GM21825 (cell line): ENCODE measurements at regions not wholly inside any gene's neighbourhood (a gene's known extent, or its start where the extent isn't known, plus 50 kb on each side); places are given as distances from the start of the nearest gene placed in this dataset.

Source experiments
- ATAC-seq: cut with Tn5 transposase; IDR thresholded peaks from one replicate; pipeline ENCODE4 v1.9.1; 2021; ENCODE audit warnings: mild to moderate bottlenecking, moderate library complexity; ENCODE audit not compliant: unreplicated experiment

DNA sequence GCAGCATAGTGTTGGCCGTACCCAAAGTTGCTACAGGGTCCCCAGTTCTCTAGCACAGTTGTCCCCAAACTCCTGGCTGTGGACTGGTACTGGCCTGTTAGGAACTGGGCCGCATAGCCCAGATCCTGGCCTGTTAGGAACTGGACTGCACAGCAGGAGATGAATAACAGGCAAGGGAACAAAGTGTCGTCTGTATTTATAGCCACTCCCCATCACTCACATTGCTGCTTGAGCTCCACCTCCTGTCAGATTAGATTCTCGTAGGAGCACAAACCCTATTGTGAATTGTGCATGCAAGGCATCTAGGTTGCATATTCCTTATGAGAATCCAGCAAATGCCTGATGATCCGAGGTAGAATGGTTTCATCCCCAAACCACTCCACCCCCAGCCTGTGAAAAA lies 604.0 kb upstream of the LMCD1 start:
- ATAC-seq: no peak

DNA sequence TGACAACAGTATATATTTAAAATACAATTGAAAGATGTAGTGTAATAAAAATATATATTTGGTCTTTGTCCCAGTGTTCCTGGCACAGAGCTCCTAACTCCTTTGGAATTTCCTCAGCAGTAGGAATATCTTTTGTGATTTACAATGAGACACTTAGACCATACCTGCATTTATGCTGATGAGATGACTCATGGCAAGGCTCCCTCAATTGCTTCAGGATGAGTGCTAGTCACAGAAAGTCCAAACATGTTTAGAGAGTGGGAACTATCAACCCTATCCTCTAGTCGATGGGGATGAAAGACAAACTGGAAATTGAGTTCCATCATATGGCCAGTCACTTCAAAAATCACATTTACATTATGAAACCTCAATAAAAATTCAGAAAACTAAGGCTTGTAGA lies 588.3 kb upstream of the LMCD1 start:
- no peak for ATAC-seq

DNA sequence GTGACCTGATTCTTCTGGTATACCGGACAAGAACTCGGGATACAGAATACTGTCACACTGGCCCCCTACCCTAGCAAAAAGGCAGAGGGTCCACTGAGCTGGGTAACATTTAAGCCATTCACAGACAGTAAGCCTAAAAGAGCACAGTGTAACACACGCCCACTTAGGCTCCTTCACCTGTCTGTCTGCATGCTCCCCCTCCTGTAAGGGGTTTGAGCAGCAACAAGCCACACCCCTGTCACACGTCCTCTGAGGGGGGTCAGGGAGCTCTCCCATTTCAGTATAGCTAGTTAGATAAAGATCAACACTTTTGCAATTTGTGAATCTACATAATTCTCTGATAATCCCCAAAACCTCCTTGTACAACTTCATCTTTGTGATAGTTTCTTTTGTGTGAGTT lies 586.3 kb upstream of the LMCD1 start:
- ATAC-seq: no peak

DNA sequence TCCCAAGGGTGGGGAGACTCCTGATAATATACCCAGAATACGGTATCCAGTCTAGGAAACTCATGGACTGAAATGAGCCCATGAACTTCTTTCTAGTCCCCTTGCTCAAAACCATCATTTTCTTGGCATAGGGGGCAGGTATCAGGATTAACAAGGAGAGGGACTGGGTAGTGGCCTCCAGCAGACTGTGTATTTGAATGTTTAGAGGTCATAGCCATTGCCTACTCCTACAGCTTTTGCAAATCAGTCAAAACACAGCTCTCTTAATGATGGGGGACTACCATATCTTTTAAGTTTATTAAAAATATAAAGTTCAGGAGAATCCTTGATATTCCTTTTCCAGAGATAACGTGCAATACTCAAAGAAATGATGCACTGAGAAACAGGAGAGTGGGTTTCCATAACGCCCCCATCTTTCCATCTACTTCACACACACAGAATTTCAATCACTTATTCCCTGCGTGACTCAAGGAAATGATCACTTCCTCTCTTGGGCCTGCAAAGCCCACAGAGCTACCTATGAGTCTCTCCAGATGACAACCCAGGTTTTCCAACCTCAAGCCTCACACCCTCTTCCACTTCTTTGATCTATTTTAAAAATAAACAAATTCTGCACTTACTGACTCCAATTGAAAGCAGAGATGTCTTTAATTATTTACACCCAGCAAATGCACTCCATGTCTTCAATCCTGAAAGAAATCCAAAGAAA lies 584.0 kb upstream of the LMCD1 start:
- ATAC-seq: no peak

GRCh38 chr3:7920211-7920610 lies 581.4 kb upstream of the LMCD1 start:
- no peak for ATAC-seq

- ATAC-seq: no peak
Observed at GRCh38 chr3:7924228-7924627, 577.4 kb upstream of the LMCD1 start.

DNA sequence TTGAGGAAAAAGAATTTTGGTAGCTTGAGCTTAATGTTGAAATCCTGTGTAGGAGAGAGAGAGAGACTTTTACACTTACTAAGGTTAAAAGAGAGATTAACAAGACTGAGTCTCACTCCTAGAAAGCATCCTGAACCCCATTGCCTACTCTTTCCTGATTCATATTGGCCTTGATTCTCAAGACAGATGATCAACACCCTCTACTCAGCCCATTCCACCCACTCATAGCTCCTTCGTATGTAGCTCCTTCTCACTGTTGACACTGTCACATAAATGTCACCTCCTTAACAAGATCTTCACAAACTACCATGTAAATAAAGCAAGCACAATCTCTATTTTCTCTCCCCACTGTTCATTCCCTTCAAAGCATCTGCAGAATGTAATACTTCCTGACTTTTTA lies 574.6 kb upstream of the LMCD1 start:
- ATAC-seq: no peak

DNA sequence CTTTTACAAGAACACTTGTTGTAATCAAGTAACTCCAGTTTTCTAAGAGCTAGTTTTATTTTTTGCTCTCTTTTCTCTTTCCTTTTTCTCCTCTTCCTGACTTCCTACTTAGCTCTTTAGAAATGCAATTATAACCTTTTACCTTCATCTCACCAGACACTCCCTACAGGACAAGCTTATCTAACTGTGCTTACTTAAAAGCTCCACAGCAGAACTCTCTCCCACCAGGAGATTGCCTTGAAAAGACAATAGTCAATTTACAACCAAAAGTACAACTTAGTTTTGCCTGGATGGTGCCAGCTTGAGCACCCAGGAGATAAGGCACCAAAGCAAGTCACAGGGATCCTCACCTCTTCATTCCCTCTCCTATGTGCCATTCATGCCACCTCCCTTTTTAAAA lies 573.8 kb upstream of the LMCD1 start:
- ATAC-seq: no peak

DNA sequence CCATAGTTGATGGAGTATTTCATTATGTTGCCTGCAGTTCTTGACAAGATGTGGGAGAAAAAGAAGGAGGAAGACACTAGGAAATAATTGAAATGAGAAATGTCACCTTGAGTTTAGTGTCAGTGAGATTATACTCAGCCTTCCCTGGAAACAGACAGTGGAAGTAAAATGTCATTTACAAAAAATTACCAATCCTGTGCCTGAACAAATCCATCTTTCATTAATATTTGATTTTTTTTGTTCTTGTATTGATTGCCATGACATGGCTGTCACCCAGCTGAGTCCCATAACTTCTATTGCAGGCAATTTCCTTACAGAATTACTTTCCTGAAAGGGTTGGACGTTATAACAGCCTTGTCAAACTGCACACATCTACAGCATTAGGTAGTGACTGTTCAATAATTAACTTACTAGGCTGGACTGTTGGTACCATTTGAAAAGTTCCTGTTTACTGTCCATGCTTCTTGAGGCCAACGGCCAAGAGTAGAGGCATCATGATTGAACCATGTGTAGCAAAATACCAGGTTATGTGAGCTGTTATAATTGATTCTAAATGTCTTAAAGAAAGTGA lies 572.2 kb upstream of the LMCD1 start:
- no peak for ATAC-seq

- no peak for ATAC-seq
Observed at GRCh38 chr3:7934362-7934761, 567.3 kb upstream of the LMCD1 start.

DNA sequence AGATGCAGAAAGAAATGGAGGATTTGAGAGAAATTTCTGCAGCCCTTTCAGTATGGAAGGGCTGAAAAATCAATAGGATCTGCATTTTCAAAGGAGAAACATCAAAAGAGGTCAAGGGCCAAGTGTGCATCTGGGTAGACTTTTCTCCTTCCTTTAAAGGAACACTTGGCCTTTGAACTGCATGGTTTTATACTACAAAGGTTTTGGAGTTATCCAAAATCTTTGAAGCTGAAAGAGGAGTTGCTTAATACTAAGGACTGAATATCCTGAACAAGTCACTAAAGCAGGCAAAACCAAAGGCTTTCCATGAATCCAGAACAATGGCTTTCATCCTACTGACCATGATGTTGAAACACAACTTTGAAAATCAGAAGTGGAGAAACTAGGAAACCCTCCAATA lies 553.7 kb upstream of the LMCD1 start:
- no peak for ATAC-seq

- ATAC-seq: no peak
Observed at GRCh38 chr3:7950890-7951289, 550.7 kb upstream of the LMCD1 start.

- ATAC-seq: no peak
Observed at GRCh38 chr3:7953449-7954014, 548.1 kb upstream of the LMCD1 start.

DNA sequence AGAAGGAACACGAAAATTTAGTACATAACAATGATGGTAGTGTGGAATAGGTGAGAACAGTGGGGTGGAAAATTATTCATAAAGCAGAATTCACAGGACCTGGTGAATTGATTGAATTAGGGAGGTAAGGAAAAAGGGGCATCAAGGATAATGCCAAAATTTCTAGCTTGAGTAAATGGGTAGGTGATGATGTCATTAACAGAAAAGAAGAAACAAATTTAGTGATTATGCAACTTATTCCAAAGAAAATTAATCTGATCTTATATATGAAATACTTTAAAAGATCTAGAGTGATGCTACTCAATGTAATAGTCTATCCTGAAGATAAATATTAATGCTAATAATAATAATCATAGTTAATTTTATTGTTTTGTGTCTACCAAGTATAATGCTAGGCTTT lies 544.6 kb upstream of the LMCD1 start:
- no peak for ATAC-seq

DNA sequence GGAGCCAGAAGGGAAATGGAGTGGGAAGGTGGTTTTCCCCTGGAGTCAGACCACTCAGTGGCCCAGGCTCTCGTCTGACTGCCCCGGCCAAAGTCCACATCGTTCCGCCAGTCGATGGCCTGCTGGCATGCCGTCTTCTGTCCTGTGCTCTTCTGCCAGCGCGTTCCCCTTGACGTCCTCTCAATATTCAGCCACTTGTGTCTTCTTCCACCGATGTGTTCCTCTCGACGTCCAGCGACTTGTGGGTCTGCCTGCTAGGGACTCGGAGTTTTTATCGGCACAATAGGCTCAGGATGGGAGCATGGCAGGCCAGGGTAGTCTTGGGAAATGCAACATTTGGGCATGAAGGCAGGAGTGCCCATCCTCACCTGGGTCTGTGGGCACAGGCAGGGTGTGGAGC lies 542.5 kb upstream of the LMCD1 start:
- ATAC-seq: no peak

DNA sequence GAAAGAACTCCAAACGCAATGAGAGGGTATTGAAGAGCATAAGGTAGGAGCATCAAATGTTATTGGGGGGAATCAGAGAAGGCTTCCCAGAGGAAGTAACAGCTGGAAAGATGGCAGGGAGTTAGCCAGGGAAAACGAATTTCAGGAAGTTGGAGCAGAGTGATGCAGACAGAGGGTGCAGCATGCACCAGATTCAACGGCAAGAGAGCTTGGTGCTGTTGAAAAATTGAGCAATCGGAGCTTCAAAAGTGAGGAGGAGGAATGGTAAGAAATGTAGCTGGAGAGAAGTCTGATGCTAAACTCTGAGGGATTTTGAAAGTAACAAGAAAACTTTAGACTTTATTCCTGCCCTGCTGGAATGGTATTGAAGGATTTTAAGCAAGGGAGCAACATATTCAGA lies 541.0 kb upstream of the LMCD1 start:
- ATAC-seq: no peak

- ATAC-seq: no peak
Observed at GRCh38 chr3:7962301-7962700, 539.3 kb upstream of the LMCD1 start.

DNA sequence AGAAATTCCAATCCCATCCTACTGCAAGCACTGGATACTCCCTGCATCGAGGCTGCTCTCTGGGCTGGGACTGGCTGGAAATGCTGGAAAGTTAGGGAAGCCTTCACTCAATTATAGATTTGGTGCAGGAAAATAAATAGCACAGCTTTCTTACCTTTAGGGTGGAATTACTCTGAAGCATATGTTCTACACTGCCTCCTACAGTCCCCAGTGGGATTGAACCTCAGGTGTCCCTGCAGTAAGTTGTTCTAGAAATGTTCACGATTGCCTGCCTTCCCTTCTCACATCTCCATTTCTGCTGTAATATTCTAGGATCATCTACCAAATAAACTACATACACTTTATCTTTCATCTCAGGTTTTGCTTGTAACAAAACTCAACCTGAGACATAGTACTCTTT lies 536.7 kb upstream of the LMCD1 start:
- ATAC-seq: no peak

DNA sequence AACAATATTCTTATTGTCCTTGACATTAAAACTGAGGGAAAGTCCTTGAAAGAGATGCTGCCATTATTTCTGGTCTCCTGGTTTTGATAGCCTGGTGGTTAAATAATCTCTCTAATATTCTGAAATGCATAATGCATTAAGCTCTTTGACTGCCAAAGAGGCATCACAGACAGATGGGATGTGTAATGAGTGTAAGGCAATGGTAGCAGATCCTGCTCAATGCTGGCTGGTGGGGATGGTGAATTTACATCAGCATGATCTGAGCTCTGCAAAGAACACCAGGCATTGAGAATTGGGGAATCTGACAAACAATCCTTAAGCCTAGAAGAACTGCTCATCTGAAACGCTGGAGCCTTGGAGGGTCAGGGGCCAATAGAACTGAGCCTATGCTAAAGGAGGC lies 528.6 kb upstream of the LMCD1 start:
- ATAC-seq: no peak

DNA sequence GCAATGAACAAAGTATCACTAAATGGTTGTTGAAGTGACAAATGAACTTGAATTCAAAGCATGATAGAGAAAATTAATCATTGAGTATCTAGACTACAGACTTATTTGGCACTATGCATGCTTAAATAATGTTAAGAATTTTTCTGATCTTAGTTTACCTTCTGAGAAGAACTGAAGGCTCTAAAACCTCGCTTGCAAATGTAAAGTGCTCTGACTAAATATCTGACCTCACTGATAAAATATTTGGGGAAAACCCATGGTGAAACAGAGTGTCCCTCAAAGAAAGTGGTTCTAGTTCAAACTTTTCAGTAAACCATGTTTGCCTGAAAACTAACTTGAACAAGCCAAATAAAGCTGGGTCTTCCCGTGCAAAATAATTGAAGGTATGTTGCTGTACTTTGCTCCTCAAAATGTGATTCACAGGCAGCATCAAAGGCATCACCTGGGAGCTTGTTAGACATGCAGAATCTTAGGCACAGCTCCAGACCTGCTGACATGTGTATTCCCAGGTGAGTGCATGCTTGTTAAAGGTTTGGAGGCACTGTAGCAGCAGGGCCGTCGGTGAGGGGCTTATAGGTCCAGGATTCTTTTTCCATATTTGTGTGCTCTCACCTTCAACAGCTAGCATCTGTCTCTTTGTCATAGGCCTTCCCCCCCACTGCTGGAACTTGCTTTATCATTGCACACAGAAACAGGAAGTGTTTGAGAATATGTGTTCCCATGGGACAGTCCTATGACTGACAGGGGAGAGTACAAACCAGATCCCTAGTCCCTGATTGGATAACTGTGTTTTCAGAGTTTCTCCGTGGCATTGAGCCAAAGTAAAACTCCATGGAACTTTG lies 524.2 kb upstream of the LMCD1 start:
- no peak for ATAC-seq

DNA sequence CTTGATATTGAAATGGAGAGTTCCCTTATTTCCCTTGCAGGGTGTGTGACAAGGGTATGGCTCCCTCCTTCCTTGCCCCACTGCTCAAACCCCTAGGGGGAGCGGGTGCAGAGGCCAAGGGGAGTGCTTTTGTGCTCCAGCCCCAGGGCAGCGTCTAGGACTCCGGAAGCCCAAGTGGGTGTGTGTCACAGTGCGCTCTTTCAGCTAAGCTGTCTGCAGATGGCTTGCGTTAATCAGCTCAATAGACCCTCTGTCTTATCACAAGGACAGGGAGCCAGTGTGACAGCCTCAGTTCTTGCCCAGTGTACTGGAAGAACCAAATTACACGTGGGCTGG lies 523.6 kb upstream of the LMCD1 start:
- no peak for ATAC-seq

GRCh38 chr3:7982126-7982525 lies 519.5 kb upstream of the LMCD1 start:
- no peak for ATAC-seq
